ENCODE measurements at regions not wholly inside any gene's neighbourhood (a gene's known extent, or its start where the extent isn't known, plus 50 kb on each side); places are given as distances from the start of the nearest gene placed in this dataset.

DNA sequence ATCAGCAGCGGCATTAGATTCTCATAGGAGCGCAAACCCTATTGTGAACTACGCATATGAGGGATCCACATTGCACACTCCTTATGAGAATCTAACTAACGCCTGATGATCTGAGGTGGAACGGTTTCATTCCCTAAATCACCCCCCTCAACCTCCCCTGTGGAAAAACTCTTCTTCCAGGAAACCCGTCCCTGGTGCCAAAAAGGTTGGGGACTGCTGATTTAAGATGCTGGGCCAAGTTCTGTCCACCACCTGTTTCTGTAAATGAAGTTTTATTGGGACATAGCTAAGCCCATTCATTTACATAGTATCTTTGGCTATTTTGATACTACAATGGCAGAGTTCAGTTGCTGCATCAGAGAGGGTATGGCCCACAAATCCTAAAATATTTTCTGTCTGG, 268.2 kb upstream of the PRDM1 start:
- Histone ChIP-seq H3K27me3 (no peaks in the 10 kb centered on the region), H3K36me3 (no peaks in the 10 kb centered on the region), H3K4me1 (peaks cover 0 to 3% of the 10 kb centered on the region in 2 donors), H3K27ac (no peak overlapping the region), H3K9me3 (no peaks in the 10 kb centered on the region), H3K4me3 (no peak overlapping the region)
- TF ChIP-seq, protein P1, sequence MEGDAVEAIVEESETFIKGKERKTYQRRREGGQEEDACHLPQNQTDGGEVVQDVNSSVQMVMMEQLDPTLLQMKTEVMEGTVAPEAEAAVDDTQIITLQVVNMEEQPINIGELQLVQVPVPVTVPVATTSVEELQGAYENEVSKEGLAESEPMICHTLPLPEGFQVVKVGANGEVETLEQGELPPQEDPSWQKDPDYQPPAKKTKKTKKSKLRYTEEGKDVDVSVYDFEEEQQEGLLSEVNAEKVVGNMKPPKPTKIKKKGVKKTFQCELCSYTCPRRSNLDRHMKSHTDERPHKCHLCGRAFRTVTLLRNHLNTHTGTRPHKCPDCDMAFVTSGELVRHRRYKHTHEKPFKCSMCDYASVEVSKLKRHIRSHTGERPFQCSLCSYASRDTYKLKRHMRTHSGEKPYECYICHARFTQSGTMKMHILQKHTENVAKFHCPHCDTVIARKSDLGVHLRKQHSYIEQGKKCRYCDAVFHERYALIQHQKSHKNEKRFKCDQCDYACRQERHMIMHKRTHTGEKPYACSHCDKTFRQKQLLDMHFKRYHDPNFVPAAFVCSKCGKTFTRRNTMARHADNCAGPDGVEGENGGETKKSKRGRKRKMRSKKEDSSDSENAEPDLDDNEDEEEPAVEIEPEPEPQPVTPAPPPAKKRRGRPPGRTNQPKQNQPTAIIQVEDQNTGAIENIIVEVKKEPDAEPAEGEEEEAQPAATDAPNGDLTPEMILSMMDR (IDR thresholded peaks at IDR 0.05 in 4 of 5, conservative IDR thresholded peaks at IDR 0.05 in 1 of 5), result no peak
- no peak for TF ChIP-seq POLR2A (IDR thresholded peaks at IDR 0.05)
- intact Hi-C loops (cut with DNase I; ENCODE audit: low total_unique reads), result no loop called here
- in situ Hi-C loops (cut with MboI; ENCODE audit: low sequenced_read_pairs in 4 of 4), result no loop called here
- ATAC-seq (no peak), DNase-seq (no peak)

DNA sequence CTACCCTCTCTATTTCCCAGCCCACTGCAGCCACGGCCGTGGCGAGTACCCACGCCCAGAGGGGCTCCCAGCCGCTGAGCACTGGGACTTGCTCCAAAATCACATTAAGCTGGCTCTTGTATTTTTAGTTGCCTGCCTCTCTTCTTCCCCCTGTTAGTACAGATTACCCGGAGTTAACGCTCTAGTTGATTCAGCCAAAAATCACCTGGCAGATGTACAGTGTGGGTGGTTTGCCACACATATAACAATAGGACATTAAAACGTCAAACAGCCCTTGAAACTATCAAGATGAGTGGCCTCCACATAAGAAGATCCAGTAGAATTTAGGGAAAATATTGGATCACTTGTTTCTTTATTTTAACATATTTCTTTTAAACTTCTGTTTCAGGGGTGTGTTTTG, 268.8 kb upstream of the PRDM1 start:
- Histone ChIP-seq H3K27ac (no peak overlapping the region), H3K4me1 (peaks cover 0 to 3% of the 10 kb centered on the region in 2 donors), H3K36me3 (no peaks in the 10 kb centered on the region), H3K9me3 (no peaks in the 10 kb centered on the region), H3K27me3 (no peaks in the 10 kb centered on the region), H3K4me3 (no peak overlapping the region)
- DNase-seq (no peak), ATAC-seq (no peak)
- TF ChIP-seq, protein P1 (IDR thresholded peaks at IDR 0.05 in 4 of 5, conservative IDR thresholded peaks at IDR 0.05 in 1 of 5), result no peak
- TF ChIP-seq POLR2A (IDR thresholded peaks at IDR 0.05), result no peak
- intact Hi-C loops (cut with DNase I; ENCODE audit: low total_unique reads), result no loop called here
- in situ Hi-C loops (cut with MboI; ENCODE audit: low sequenced_read_pairs in 4 of 4), result no loop called here

DNA sequence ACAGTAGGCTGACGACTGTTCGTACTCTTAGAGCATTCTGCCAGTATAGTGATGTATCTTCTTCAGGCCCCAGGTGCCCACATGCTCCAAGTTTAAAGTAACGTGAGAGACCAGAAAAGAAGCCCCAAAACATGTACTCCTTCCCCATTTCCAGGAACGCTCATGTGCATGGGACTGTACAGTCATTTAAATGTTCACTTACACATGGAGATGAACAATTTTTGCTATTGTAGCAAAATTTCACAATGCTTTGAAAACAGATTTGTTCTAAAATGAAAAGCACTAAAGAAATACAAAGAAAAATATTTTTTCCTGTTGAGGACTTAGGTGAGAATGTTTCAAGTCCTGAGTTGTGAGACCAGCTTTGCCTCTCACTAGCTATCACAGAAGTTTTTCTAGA, 269.3 kb upstream of the PRDM1 start:
- in situ Hi-C loops (cut with MboI; ENCODE audit: low sequenced_read_pairs in 4 of 4), result no loop called here
- no peak for ATAC-seq

DNA sequence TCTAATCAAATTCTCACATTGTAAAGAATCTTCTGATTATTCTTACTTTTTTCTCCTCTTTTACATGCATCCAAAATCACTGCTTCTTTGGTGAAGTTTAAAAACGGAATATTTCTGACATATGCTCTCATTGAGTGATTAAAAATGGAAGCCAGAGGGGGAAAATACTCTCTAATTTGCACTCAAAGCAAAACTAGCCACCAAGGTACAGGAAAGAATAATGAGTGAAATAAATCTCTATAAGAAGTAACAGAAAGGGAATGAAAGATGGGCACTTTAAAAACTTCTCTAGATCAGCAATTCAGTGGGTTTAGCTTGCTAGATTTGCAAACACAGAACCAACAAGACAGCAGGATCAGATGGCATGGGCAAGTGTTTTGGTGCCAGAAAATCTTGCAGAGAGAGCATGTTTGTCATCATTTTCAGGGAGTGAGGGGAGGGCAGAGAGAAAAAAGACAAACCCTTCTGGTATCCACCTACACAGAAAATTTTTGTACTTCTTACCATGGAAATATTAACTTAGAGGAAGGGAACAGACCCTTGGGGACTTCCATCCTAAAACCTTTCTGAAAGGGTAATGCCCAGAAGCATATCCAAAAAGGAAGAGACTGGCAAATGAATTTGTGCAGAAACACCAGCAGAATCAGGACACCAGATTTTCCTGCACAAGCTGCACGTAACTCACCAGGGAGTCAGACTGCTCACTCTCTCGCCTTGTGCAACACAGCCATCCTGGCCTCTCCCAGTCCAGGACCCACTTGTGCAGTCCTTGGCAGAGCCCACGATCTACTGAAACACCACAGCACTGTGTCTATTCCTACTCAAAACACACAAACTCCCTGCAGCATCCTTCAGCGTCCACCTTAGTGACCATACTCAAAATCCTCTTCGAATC, 270.2 kb upstream of the PRDM1 start:
- Histone ChIP-seq H3K4me3 (no peak overlapping the region), H3K36me3 (no peaks in the 10 kb centered on the region), H3K27ac (no peak overlapping the region), H3K9me3 (no peaks in the 10 kb centered on the region), H3K27me3 (no peaks in the 10 kb centered on the region), H3K4me1 (peaks cover 6 to 11% of the 10 kb centered on the region in 2 donors)
- in situ Hi-C loops (cut with MboI; ENCODE audit: low sequenced_read_pairs in 4 of 4), result no loop called here
- DNase-seq (no peak), ATAC-seq (no peak)
- intact Hi-C loops (cut with DNase I; ENCODE audit: low total_unique reads), result no loop called here
- TF ChIP-seq, protein P1 (IDR thresholded peaks at IDR 0.05 in 4 of 5, conservative IDR thresholded peaks at IDR 0.05 in 1 of 5), result no peak
- no peak for TF ChIP-seq POLR2A (IDR thresholded peaks at IDR 0.05)

More for the DNA sequence above, 269.3 kb upstream of the PRDM1 start:
- intact Hi-C loops (cut with DNase I; ENCODE audit: low total_unique reads), result no loop called here
- Histone ChIP-seq H3K27ac (no peak overlapping the region), H3K4me3 (no peak overlapping the region), H3K36me3 (no peaks in the 10 kb centered on the region), H3K27me3 (no peaks in the 10 kb centered on the region), H3K9me3 (no peaks in the 10 kb centered on the region), H3K4me1 (peaks cover 0 to 3% of the 10 kb centered on the region in 2 donors)
- DNase-seq, result no peak
- no peak for TF ChIP-seq POLR2A (IDR thresholded peaks at IDR 0.05)
- TF ChIP-seq, protein P1 (IDR thresholded peaks at IDR 0.05 in 4 of 5, conservative IDR thresholded peaks at IDR 0.05 in 1 of 5), result no peak

Measured in gastrocnemius medialis (tissue), 4 donors.